SU-DHL-6 (cell line): ENCODE measurements at regions not wholly inside any gene's neighbourhood (a gene's known extent, or its start where the extent isn't known, plus 50 kb on each side); places are given as distances from the start of the nearest gene placed in this dataset.

Source experiments
- EZH2phosphoT487 ChIP-seq: fragments of 200-600 bp; sonication (generic), shearing (Covaris generic); conservative IDR thresholded peaks from 2 replicates; pipeline ENCODE4 v1.6.1; 2018; ENCODE audit warnings: mild to moderate bottlenecking, antibody characterized with exemption, low read length, moderate library complexity, mixed read lengths
- TF ChIP-seq, protein P1 (sequence below): fragments of 200-600 bp; sonication (generic); IDR thresholded peaks from one replicate; pipeline ENCODE4 v1.5.1; 2017; ENCODE audit warnings: antibody characterized with exemption, mild to moderate bottlenecking, low read length, moderate library complexity; ENCODE audit not compliant: insufficient read depth, poor library complexity, severe bottlenecking

DNA sequence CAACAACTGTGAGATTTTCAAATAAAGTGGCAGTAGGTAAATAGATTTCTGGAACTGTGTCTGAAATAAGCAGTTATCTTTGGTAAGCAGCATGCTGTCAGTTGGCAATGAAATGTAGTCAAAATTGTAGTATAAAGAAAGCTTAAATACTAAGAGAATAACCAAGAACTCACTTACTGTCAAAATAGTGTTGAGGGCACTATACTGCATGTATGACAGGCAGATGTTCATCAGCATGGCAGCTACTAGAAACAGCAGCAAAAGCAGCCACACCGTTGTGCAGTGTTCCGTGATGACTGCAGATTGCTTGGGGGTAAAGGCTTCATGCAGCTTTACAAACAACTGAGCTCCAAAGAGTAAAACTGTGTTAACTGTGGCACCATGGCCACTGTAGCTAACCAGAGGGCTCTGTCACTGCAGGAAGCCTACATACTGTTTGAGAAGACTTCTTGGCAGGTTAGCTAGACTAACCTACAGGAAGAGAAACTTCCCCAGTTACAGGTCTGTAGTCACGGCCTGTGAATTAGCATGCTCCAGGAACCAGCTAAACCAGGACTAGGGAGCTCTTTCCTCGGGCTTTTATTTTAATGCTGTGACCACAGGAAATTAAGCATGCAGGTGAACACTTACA lies 459.7 kb downstream of the TBL1XR1 start:
- TF ChIP-seq EZH2phosphoT487, result no peak
- TF ChIP-seq, protein P1, sequence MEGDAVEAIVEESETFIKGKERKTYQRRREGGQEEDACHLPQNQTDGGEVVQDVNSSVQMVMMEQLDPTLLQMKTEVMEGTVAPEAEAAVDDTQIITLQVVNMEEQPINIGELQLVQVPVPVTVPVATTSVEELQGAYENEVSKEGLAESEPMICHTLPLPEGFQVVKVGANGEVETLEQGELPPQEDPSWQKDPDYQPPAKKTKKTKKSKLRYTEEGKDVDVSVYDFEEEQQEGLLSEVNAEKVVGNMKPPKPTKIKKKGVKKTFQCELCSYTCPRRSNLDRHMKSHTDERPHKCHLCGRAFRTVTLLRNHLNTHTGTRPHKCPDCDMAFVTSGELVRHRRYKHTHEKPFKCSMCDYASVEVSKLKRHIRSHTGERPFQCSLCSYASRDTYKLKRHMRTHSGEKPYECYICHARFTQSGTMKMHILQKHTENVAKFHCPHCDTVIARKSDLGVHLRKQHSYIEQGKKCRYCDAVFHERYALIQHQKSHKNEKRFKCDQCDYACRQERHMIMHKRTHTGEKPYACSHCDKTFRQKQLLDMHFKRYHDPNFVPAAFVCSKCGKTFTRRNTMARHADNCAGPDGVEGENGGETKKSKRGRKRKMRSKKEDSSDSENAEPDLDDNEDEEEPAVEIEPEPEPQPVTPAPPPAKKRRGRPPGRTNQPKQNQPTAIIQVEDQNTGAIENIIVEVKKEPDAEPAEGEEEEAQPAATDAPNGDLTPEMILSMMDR, result no peak
